GM20000 (cell line): ENCODE measurements at regions not wholly inside any gene's neighbourhood (a gene's known extent, or its start where the extent isn't known, plus 50 kb on each side); places are given as distances from the start of the nearest gene placed in this dataset.

ENCODE experiments used
- DNase-seq: peaks from one replicate; pipeline ENCODE4 v3.0.0; 2012; ENCODE audit warnings: low spot score
- CTCF ChIP-seq: IDR thresholded peaks from 2 replicates; pipeline ENCODE4 v1.5.1; 2012; ENCODE audit warnings: mild to moderate bottlenecking, control low read depth; ENCODE audit errors: extremely low read depth, missing control alignments

- DNase-seq = peak; percentile 48
- peak; percentile 72 for TF ChIP-seq CTCF
Measured at GRCh38 chr15:57866149-57866736, 159.7 kb downstream of the POLR2M start.

- DNase-seq = no peak
- no peak for TF ChIP-seq CTCF
Measured at GRCh38 chr15:57867970-57868798, 161.7 kb downstream of the POLR2M start.

- no peak for TF ChIP-seq CTCF
- no peak for DNase-seq
Measured at GRCh38 chr15:57870667-57871066, 164.2 kb downstream of the POLR2M start.

- DNase-seq = no peak
Measured at GRCh38 chr15:57872281-57873030, 165.9 kb downstream of the POLR2M start.

GRCh38 chr15:57873564-57874209, 167.2 kb downstream of the POLR2M start:
- no peak for TF ChIP-seq CTCF
- DNase-seq = no peak

More at GRCh38 chr15:57872281-57873030, 165.9 kb downstream of the POLR2M start:
- no peak for TF ChIP-seq CTCF

GRCh38 chr15:57875347-57875746, 168.8 kb downstream of the POLR2M start:
- no peak for TF ChIP-seq CTCF
- no peak for DNase-seq
